Fibroblast of skin of right biceps (primary cell): ENCODE measurements at regions not wholly inside any gene's neighbourhood (a gene's known extent, or its start where the extent isn't known, plus 50 kb on each side); places are given as distances from the start of the nearest gene placed in this dataset.
"Not testable (repeated sequence)": the region's sequence is repeated elsewhere in the genome, so short reads cannot be mapped to it uniquely, and the experiment has no call there.

Experiments used
- DNase-seq: peaks from one replicate; pipeline ENCODE4 v3.0.0-alpha.2; 2013

DNA sequence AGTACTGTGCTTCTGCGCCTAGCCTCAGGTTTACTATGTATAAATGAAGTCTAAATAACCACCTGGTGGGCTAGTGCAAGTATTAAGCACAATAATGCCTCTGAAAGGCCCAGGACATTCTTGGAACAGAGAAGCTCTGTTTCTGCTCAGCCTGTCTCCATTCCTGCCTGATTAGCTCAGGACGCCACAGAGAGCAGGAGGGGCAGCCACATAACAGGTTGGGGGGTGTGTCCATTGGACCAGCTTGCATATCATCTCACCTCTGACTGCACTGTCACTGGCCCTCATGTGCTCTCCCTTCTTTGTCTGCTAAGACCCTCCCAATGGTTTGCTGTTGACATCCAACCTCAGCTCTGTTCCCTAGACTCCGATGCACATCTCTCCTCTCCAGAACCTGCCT, 52.8 kb upstream of the IKZF1 start:
- no peak for DNase-seq

DNA sequence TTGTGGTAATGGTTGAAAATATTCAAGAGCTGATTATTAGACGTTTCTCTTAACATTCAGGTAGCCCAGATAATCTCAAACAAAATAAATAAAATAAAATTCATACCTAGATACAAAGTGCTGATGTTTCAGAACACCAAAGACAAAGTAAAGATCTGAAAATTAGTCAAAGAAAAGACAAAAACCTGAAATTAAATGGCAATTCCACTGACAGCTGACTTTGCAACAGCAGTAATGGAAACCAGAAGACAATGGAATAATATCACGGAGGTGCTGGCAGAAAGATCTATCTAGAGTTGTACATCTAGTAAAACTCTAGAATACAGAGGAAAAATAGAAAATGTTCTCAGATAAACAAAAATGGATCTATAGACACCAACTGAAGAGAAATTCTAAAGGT, 58.0 kb upstream of the IKZF1 start:
- no peak for DNase-seq

DNA sequence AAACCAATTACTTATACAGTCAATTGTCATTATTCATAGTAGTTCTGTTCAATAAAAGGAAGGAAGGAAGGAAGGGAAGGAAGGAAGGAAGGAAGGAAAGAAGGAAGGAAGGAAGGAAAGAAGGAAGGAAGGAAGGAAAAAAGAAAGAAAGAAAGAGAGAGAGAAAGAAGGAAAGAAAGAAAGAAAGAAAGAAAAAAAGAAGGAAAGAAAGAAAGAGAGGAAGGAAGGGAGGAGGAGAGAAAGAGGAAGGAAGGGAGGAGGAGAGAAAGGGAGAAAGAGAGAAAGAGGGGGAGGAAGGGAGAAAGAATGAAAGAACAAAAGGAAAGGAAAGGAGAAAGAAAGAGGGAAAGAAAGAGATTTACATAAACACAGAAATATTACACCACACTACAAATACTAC, 62.4 kb upstream of the IKZF1 start:
- not testable (repeated sequence) for DNase-seq

DNA sequence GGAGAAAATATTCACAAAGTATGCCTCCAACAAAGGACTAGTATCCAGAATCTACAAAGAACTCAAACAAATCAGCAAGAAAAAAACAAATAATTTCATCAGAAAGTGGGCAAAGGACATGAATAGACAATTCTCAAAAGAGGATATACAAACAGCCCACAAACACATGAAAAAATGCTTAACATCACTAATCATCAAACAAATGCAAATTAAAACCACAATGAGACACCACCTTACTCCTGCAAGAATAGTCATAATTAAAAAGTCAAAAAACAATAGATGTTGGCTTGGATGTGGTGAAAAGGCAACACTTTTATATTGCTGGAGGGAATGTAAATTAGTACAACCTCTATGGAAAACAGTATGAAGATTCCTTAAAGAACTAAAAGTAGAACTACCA, 63.8 kb upstream of the IKZF1 start:
- not testable (repeated sequence) for DNase-seq

DNA sequence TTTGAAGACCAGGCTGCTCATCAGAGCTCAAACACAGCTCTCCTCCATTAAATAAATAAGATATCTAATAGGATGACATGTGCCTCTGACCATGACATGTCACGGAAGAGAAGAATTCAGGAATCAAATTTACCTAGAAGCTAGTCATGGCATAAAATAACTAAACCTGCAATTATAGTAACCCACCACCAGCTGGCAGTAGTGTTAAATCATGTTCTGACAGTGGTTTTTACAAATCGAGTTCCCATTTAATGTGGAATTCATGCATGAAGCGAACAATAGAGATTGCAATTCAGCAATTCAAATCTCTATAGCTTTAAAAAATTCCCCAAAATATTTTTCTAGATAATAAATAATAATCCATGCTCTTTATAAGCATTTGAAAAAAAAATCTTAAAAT, 74.6 kb upstream of the IKZF1 start:
- no peak for DNase-seq

DNA sequence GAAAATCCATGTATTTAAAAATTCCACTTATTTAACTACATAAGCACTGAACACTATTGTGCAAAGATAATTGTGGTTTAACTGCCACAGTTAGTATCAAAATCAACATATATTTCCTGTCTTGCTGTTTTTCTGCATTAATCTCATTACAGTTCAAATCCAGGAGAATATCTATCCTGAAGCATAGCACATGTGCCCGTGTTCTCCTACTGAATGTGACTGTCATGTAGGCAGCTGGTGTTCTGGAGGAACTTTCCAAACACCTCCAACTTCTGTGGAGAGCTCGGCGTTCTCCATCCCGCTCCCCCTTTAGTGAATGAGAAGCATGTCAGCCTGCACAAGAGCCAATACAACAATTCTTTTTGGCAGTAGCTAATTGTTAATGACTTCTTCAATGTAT, 76.4 kb upstream of the IKZF1 start:
- DNase-seq = no peak

DNA sequence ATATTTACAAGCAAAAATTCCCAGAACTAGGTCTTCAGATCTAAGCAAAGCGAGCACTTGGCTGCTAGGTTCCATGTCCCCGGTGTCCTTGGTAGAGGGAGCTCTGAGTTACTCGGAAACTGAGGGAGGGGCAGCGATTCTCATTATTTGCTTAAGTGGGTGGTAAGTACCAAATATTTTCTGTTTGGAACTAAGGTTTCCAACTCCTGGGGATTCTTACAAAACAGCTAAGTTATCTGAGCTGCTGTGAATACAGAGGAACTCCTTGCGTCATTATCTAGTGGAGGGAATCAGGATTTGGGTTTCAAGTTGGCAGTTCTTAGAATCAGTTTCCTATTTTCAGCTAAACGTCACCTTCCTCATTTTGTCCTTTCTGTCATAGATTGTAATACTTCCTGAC, 76.8 kb upstream of the IKZF1 start:
- no peak for DNase-seq

DNA sequence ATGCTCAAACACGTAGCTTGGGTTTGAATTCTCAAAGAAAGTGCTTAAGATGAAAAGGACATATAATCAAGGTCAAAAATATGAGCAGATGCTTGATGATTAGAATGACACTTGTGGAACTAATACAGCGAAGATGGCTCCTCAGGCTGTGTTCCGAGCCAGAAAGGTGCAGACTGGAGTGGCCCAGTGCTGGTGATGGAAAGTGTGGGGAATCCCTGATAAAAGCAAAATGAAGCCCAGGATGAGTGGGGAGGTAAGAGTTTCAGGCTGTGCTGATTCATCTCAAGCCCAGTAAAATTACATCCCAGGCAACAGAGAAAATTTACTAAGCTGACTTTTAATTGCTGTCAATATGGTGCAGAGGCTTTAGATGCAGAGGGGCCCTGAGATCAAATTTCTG, 77.8 kb upstream of the IKZF1 start:
- no peak for DNase-seq

DNA sequence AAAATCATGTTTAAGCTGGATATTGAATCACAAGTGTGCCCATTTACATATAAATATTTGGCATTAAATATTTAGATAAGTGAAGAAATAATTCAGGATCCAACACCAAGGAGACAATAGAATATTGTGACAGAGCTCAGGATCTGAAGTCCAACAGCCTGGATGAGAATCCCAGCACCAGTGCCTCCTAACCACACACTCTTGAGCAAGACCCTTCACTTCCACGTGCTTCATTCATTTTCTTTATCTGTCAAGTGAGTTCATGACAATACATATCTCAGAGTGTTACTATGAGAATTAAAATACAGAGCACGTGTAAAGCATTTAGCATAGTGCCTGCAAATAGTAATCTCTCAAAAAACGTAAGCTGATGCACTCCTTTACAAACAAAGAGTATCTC, 78.4 kb upstream of the IKZF1 start:
- DNase-seq = no peak

DNA sequence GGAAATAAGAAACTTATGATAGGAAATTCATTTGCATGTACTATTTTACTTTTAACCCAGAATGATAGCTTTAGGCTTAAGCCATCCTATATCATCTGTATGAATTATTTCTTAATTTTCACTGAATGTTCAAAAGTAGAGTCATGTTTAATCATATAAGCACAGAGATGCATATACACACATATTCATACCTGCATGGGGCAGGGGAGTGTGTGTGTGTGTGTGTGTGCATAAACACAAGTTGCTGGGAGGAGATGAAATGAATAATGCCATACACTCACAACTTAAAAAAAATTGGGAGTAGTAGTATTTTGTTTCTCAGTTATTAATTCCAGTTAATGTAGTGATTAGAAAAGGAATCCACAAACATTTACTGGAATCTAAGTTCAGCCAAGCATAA, 83.1 kb upstream of the IKZF1 start:
- DNase-seq = no peak

DNA sequence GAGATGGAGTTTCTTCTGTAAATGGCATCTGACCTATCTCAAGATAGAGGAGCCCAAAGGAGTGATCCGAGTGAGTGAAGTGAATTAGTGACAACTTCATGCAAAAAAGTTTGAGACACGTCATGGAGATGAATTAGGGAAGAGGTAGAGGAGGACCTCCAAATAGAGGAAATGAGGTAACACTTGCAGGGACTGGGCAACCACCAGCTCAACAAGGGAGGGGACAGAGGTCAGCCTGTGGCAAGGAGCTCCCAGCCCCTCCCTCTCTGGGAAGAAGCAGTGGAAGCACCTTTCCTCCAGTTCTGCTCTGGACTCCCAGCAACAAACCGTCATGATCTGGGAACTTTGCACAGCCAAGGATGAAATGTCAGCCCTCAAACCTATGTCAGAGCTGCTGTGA, 83.5 kb upstream of the IKZF1 start:
- no peak for DNase-seq

DNA sequence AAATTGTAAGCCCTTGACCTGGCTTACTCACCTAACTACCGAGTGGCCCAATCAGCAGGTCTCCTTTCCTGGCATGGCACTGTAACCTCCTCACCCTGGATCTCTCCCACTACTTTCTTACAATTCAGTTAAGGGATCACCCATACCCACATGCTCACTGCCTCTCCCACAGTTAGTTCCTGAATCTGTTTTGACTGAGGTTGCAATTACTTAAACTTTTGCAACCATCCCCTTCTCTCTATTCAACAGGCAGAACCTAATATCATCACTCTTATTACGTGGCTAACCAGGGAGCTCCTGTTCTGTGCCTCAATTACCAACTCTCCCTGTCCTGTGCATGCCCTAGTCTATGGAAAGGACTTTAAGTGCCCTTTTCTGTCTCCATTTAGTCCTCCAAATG, 84.2 kb upstream of the IKZF1 start:
- no peak for DNase-seq

DNA sequence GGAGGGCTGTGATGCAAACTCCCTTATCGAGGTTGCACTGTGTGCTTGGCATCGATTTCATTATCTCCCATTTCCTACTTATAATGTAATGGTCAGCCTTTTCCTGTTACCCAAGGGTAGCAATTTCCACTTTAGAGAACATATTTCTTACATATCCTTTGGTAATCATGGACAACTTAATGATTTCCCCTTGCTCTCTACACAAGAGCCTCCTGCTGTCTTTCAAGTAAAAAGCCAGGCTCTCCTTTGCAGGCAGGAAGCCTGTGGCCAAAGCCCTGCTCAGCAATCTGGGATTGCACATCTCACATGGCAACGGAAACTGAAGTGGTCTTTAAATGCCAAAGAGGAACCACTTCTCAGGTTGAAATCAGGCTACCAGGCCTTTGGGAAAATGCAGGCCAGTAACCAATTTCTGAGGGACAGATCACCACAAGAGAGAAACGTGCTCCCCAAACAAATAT, 86.7 kb upstream of the IKZF1 start:
- DNase-seq = no peak

DNA sequence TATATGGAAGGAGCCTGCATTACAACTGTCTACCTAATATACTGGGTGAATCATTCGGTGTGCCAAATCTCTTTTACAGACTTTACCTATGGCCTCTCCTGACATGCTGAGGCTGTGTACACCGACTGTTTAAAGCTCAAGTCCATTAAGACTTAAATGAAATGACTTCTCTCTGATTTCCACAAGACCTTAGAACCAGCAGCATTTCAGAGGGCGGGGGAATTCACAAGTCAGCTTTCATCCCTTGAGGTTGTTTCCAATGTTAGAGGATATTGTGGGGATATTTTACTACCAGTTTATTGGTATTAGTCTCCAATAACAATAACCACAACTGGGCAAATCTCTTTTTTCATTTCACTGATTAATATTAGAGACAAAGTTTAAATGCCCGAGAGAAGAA, 87.1 kb upstream of the IKZF1 start:
- DNase-seq = no peak

DNA sequence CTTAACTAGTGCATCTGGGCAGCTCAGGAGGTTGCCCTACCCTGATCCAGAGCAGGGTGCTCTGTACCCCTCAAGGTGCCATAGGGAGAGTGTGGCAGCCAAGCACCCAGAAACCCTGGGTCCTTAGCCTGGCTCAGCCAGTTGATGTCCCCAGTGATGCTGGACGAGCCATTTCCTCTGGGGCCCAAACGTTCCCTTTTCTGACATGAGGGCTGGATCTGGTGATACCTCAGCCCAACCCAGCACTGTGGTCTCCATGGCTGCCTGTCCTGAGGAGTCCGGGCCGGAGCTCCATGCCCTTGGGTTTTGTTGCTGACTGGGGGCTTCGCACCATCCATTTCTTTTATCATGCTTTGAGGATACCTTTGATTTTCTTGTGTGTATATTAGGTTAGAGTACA, 87.9 kb upstream of the IKZF1 start:
- no peak for DNase-seq

DNA sequence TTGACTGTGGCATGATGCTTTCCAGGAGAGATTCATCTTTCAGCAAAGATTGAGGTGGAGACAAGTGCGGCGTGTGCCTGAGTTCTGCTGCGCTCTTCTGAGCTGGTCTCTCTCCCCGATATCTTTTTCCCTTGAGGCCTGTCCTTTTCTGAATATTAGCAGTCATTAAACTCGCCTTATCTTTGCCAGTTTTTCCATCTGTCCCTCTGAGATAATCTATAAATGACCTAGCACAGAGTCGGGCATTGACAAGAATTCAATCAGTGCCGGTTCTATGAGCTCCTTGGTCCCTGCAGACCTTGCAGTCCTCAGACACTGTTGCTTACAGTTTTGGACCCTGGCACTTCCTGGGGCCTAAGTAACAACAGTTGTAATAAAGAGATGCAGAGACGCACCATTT, 89.7 kb upstream of the IKZF1 start:
- DNase-seq = no peak

DNA sequence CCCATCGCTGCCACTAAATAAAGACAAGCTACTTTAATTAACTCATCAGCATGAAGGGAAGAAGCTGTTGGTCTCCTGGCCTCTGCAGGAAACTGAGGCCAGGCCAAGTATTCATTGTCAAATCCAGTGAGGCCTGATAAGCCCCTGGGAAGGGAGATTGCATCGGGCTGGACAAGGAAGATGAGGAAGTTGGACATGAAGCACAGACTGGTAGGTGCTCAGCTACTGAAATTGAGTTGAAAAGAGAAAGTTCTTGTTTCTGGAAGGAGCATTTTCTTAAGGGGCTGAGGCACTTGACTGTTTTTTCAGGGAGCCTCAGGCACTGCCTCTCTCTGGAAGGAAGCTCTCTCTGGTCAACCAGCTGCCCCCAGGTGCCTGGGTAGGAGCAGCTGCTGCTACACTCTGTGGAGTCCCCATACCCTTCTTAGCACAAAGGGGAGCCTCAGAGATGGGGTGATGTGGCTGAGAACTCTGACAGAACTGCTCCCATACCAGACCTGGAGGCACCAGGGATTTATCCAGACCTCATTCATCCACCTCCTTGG, 90.3 kb upstream of the IKZF1 start:
- no peak for DNase-seq

DNA sequence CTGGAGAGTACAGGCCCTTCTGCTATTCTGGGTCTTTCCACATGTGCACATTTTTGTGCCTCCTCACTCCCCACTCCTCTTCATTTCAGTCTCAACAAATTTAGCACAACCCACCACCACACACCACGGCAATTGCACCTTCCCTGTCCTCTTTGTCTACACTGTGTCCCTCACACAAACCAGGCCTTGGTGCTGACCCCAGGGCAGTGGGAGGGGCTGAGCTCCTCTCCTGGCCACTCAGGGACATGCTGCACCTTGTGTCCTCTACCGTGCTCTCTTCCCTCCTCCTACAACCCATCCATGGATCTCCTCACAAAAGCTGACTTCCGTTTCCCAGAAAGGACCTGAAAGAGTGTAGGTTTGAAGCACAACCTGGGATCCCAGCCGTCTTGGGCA, 90.9 kb upstream of the IKZF1 start:
- DNase-seq = no peak

DNA sequence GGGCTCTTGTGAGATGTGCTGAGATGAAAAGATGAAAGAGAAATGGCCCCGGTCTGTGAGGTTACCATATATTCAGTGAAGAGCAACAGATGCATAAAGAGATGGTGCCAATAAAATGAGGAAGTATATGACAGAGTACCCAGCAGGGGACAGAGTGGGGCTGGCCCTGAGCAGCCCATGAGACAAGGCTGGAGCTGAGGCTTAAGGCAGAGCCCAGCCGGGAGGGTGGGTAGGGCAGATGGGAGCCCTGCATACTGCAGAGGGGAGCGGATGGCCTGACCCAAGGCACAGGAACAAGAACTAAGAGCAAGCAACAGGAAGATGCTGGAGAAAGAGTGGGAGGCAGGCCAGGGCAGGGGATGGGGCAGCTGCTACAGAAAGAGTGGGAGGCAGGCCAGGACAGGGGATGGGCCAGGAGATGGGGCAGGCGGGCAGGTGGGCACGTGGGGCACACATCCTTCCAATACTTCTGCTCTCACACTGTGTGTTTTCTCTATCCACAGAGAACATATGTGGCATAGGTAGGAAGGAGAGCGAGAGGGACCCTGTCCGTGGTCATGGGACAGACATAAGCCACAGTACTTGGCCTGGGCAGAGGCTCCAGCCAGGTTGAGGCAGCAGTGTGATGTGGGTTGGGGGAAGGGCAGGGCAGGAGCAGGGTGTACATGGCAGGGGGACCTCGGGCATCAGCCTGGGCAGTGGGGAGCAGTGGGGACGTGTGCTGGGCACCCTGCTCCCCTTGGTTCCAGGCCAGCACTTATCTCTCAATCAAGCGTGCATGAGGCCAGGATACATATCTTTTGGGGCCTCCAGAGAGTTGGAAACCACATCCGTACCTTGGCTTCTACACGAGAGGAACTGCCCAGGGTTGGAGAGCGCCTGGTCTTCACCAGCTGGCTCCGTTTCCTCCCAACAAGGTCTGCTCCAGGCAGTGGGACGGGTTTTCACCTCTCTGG, 91.6 kb upstream of the IKZF1 start:
- DNase-seq = no peak

DNA sequence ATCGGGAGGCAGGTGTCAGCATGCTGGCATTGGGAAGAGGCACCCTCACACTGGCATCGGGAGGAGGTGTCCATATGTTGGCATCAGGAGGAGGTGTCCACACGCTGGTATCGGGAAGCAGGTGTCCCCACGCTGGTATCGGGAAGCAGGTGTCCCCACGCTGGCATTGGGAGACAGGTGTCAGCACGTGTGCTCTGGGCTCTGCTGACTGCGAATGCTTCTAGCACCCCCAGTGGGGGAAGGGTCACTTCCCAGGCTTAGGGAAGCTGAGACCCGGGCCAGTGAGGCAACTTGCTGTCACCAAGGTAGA, 92.5 kb upstream of the IKZF1 start:
- DNase-seq = no peak

DNA sequence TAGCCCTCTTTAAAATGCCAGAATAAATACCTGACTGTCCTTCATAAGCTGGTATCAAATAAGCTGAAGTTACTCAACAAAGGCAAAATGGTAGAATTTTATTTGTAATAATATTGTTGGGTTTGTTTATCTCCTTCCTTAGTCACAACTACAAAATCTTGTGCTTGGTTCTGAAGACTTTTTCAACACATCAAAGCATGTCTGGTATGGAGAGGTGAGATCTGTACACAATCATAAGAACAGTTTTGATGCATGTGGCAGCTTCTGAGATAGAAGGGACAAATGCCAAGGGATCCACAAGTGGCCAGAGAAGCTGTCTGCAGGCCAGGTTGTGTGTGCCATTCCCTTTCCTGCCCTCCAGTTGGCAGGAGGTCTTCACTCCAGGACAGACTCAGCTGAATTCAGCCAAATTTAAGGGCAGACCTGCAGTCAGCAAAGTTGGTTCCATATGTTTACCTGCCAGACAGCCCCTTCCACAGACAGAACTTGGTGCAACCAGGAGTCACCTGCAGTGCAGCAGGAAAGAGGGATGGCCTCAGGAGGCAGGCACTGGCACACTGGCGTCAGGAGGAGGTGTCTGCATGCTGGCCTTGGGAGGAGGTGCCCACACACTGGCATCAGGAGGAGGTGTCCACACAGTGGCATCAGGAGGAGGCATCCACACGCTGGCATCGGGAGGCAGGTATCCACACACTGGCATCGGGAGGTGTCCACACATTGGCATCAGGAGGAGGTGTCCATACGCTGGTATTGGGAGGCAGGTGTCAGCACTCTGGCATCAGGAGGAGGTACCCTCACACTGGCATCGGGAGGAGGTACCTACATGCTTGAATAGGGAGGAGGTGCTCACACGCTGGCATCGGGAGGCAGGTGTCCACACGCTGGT, 93.1 kb upstream of the IKZF1 start:
- DNase-seq = no peak

DNA sequence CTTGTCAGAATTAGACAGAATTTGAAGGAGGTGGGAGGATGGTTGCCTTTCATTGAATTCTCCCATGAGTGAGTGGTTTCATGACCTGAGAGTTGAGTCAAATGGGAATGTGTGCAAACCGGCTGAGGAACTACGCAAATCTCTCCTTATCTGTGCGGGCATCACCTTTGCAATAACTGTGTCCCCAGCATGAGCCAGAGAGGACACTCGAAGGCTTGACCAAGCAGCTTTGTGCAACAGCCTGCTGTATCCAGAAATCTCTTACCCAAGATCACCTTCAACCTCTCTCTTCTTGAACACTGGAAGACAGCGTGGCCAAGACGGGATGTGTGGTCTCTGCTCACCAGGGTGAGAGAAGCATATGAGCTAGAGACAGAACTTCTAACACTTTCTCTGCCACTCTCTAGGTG, 93.8 kb upstream of the IKZF1 start:
- DNase-seq = no peak

DNA sequence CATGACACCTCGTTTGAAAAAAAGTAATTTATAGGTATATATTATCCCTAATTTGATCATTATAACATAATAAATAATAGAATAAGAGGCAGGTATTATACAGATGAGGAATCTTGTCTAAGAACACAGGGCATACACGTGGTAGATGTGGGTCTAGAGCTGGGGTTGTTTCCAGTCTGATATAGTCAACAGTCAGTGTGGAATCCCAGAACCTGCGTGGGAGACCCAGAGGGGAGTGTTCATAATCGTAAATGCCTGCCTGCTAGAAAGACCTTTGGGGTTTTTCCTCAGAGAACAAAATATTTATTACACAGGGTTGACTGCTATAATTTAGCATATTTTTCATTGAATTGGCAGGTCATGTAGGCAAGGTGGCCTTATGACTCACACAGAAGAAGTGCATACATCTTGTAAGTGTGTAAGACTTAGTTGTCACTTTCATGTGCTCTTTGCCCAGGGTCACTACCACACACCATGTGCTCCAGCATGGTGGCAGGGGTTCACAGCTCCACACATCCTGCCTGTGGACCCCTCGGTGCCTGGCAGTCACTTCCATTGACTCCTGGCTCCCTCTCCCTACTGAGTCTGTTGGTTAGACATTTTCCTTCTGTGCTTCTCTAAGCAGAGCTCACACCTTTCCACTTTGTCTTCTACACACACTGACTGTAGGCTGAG, 94.9 kb upstream of the IKZF1 start:
- DNase-seq = no peak
